ENCODE measurements at regions not wholly inside any gene's neighbourhood (a gene's known extent, or its start where the extent isn't known, plus 50 kb on each side); places are given as distances from the start of the nearest gene placed in this dataset.
"Not testable (repeated sequence)": the region's sequence is repeated elsewhere in the genome, so short reads cannot be mapped to it uniquely, and the experiment has no call there.

DNA sequence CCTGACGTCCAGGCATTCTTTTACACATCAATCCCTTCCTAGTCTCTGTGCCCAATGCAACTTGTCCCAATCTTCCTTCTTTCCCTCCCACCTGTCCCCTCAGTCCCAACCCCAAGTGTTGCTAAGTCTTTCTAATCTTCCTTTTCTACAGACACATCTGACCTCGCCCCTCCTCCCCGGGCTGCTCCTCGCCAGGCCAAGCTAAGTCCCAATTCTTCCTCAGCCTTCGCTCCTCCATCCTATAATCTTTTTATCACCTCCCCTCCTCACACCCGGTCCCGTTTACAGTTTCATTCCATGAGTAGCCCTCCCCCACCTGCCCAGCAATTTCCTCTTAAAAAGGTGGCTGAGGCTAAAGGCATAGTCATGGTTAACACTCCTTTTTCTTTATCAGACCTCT is 413.3 kb upstream of the ST8SIA4 start:
- DNase-seq, result not testable (repeated sequence)

DNA sequence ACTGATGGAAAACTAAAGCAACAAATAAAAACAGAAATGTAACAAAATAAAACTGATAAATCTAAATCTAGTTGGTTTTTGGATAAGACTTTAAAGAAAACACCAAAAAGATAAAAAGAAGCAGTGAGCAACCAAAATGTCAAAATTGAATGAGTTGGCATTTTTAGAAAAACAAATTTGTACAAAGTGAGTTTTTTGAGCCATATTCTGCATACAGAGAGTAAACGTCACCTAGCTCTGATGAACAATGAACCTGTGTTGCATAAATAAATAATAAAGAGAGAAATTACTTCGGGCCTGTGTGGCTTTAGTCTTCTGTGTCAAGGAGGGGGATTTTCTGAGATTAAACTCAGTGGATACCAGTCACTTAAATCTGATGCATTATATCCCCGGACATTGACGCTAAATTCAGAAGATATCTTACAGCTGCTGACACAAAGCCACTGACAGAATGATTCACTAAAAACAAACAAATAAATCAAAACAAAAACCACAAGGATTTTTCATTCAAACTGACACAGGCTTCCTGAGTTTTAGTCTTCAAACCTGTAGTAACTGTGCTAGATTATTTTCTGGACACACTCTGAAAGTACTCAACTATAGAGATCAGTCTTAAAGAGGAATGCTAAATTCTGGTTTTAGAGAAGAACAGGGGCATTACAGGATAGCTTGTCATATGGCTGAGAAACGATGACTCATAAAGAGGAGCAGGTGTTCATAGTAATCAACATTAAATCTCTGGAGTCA is 403.5 kb upstream of the ST8SIA4 start:
- no peak for DNase-seq

DNA sequence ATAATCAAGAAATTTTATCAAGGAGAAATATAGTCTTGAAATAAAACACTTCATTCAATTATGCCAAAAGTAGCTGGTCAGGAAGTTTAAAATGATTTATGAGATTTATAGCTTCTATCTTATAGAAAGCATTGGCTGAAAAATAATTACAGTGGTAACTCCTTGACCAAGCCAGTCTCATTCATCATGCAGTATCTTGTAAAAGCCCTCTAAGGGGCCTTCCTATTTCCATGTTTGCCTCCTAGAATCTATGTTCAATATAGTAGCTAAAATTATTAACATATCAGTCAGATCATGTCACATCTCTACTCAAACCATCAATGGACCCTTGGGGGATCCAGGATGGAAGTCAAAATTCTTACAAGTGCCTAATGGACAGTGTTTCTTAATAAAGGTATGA is 393.4 kb upstream of the ST8SIA4 start:
- no peak for DNase-seq

GRCh38 chr5:101292199-101292598 is 389.1 kb upstream of the ST8SIA4 start:
- no peak for DNase-seq

DNA sequence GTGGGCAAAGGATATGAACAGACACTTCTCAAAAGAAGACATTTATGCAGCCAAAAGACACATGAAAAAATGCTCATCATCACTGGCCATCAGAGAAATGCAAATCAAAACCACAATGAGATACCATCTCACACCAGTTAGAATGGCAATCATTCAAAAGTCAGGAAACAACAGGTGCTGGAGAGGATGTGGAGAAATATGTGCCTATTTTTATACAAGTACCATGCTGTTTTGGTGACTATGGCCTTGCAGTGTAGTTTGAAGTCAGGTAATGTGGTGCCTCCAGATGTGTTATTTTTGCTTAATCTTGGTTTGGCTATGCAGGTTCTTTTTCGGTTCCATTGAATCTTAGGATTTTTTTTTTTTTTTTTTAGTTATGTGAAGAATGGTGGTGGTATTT is 387.7 kb upstream of the ST8SIA4 start:
- DNase-seq, result not testable (repeated sequence)

- DNase-seq, result no peak
Measured at GRCh38 chr5:101288633-101289032, 385.6 kb upstream of the ST8SIA4 start.

DNA sequence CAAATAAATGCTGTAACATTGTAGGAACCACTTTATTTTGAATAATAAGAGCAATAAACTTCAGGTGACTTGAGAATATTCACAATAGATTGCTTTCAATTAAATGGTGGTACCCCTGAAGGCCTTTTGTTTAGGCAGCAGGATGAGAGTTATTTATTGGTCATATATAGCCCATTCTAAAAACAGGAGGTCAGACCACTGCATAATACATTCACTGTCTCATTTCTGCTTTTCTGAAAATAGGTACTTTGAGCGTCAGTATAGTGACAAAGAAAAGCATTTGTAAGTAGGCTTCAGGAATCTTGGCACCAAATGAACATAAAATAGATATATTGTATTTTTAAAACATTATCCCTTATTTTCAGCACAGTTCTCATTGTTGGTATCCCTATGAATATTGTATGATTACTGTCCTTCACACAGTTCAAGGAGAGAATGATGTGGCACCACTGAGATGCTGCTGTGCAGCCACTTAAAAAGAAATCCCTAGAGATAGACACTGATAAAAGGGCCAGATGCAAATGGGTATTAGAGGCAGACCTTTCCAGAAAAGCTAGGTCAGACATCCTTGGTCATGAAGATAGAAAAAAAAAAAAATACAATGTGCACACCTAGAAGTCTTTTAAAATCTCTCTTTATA is 381.8 kb upstream of the ST8SIA4 start:
- no peak for DNase-seq

GRCh38 chr5:101283938-101284337 is 380.9 kb upstream of the ST8SIA4 start:
- not testable (repeated sequence) for DNase-seq

GRCh38 chr5:101278917-101279316 is 375.8 kb upstream of the ST8SIA4 start:
- no peak for DNase-seq

DNA sequence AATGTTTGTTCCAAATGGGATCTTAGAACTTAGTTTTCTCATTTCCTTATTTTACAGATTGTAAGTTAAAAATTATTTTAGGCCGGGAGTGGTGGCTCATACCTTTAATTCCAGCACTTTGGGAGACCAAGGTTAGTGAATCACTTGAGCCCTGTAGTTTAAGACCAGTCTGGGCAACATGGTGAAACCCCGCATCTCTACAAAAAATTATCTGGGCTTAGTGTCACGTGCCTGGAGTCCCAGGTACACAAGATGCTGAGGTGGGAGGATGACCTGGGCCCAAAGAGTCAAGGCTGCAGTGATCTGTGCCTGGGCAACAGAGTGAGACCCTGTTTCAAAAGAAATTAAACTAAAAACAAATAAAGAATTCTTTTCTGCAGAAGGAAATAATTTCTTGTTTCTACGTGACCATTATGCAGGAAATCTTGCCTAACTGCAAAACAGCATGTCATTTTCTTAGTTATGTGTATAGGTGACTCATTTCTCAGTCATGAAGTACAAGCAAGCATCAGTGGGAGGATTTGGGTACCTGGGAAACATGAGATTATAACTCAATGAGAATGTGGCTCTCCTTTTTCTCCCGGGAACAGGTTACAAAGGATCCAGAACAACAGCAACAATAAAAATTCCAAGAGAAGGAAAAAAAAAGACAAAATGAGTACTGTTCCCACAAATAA is 375.1 kb upstream of the ST8SIA4 start:
- DNase-seq, result no peak

DNA sequence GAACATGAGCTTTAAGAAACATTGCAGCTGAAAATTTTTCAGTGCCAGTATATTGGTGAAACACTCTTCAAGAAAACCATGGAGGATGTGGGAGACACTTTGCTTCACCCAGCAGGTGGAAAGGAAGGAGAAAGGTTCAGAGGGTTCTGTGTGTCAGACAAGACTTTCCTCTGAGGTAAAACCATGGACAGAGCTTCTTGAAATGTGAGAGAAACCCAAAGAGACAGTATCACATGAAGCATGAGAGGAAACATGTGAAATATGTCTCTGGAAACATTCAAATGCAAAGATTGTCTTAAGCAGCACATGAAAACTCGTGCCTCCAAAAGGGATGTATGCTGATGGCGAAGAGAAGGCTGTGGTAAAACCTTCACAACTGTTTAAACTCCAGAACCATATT is 368.9 kb upstream of the ST8SIA4 start:
- DNase-seq, result no peak

GRCh38 chr5:101271416-101271815 is 368.3 kb upstream of the ST8SIA4 start:
- no peak for DNase-seq

DNA sequence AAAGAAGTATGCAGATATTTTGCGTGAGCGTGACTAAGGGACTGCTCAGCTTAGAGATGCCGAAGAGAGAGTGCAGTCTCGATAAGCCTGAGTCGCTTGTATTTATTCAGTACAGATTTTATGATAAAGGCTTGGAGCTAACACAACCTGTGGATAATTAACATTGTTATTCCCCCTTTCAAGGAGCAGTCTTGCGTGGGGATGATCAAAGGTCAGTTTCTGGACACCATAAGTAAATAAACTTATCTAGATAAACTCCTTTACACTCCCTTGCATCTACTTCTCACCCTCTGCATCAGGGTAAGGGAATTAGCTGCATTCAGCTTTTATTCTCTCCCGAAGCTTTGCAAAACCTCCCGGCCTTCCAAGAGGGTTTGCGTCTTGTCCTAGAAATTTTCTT is 357.8 kb upstream of the ST8SIA4 start:
- no peak for DNase-seq

DNA sequence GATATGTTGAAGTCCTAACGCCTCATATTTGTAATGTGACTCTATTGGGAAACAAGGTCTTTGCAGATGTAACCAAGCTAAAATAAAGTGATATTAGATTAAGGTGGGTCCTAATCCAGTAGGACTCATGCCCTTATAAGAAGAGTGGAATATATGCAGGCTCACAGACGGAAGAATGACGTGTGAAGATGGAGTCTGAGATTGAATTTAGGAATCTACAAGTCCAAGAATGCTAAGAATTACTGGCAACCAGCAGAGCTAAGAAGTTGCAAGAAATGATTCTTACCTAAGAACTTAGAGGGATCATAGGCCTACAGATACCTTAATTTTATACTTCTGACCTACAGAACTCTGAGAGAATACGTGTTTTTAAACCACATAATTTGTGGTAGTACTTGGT is 350.0 kb upstream of the ST8SIA4 start:
- DNase-seq, result no peak

- DNase-seq, result no peak
Measured at GRCh38 chr5:101244621-101245020, 341.5 kb upstream of the ST8SIA4 start.

GRCh38 chr5:101212942-101213514 is 309.9 kb upstream of the ST8SIA4 start:
- no peak for DNase-seq

DNA sequence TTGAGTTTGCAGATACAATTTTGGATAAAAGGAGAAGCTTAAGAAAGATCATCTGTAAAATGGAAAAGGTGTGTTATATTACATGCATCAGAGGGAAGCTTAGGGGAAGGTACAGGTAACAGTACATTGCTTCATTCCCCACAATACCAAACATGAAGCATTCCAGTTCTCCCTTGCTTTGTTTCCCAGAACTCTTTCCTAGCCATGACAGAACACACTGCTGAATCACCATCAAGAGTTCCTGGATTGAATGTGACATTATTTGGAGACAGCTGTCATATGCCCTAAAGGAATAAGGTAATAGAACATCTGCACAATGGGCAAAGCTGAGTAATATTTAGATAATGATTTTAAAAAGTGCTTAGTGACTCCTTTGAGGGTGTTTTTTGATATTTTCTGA is 303.5 kb upstream of the ST8SIA4 start:
- DNase-seq, result no peak

GRCh38 chr5:101205065-101205464 is 302.0 kb upstream of the ST8SIA4 start:
- not testable (repeated sequence) for DNase-seq

DNA sequence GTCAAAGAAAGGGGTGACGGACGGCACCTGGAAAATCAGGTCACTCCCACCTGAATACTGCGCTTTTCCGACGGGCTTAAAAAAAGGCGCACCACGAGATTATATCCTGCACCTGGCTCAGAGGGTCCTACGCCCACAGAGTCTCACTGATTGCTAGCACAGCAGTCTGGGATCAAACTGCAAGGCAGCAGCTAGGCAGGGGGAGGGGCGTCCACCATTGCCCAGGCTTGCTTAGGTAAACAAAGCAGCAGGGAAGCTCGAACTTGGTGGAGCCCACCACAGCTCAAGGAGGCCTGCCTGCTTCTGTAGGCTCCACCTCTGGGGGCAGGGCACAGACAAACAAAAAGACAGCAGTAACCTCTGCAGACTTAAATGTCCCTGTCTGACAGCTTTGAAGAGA is 277.3 kb upstream of the ST8SIA4 start:
- not testable (repeated sequence) for DNase-seq

DNA sequence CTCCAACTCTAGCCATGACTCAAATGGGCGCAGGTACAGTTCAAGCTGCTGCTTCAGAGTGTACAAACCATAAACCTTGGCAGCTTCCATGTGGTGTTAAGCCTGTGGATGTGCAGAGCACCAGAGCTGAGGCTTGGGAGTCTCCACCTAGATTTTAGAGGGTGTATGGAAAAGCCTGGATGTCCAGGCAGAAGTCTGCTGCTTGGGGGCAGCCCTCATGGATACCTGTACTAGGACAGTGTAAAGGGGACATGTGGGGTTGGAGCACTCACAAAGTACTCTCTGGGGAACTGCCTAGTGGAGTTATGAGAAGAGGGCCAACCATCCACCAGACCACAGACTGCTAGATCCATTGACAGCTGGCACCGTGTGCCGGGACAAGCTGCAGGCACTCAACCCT is 273.5 kb upstream of the ST8SIA4 start:
- DNase-seq, result no peak

DNA sequence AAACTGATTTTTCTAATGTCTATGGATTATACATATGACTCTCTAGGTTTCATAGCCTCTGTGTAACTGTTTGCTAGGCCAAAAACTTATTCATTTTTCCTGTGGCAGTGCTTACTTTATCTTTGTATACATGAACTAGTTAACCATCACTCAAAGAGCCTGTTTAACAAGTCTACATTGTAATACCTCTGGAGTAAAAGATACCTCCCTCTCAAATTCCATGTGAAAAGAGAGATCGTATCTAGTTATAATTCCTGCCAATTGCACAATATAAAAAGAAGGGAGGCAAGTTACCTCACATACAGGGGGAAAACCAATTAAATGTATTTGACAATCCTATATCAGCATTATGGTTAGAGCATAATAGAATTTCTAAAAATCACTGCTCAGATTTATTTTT is 271.9 kb upstream of the ST8SIA4 start:
- DNase-seq, result no peak

DNA sequence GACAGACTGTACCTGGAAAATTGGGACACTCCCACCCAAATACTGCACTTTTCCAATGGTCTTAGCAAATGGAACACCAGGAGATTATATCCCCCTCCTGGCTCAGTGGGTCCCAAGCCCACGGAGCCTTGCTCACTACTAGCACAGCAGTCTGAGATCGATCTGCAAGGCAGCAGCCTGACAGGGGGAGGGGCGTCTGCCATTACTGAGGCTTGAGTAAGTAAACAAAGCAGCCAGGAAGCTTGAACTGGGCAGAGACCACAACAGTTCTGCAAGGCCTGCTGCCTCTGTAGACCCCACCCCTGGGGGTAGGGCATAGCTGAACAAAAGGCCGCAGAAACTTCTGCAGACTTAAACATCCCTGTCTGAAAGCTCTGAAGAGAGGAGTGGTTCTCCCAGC is 260.0 kb upstream of the ST8SIA4 start:
- DNase-seq, result no peak

GRCh38 chr5:101160002-101160401 is 256.9 kb upstream of the ST8SIA4 start:
- DNase-seq, result no peak

DNA sequence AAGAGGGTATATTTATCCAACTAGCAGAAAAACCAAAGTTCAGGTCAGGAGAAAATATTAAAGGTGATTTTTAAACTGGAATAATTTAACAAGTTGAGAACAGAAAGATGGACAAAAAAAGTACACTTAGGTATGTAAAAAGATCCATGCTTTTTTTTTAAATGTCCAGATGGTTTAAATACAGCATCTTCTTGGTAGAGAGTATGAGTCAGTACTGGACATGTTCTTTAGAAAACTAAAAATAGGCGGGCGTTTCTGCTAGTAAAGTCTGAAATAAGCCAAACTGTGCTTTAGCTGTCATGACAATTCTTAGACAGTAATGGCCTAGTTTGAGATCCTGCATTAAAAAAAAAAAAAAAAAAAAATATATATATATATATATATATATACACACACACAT is 255.9 kb upstream of the ST8SIA4 start:
- DNase-seq, result no peak
